SK-N-SH treated with all-trans-retinoic acid at 6 μM for 48 hours (cell line): ENCODE measurements at regions not wholly inside any gene's neighbourhood (a gene's known extent, or its start where the extent isn't known, plus 50 kb on each side); places are given as distances from the start of the nearest gene placed in this dataset.

ENCODE experiments used
- ATAC-seq: fragments of 200-7000 bp; cut with Tn5 transposase; 3 replicates; pipeline ENCODE4 v1.9.1; 2020; ENCODE audit warnings: mild to moderate bottlenecking, moderate library complexity
- ARNTL ChIP-seq: fragments of 450-650 bp; formaldehyde crosslinking; IDR thresholded peaks from 2 replicates; pipeline ENCODE4 v1.5.0; 2020; ENCODE audit warnings: low read depth, mild to moderate bottlenecking, moderate library complexity, borderline replicate concordance
- BACH2 ChIP-seq: fragments of 250-450 bp; sonication (Bioruptor Pico); IDR thresholded peaks from 2 replicates; pipeline ENCODE4 v1.9.0; 2021; ENCODE audit warnings: mild to moderate bottlenecking, borderline replicate concordance
- CSDC2 ChIP-seq: fragments of 250-450 bp; sonication (Bioruptor Pico); IDR thresholded peaks from 2 replicates; pipeline ENCODE4 v1.5.0; 2020; ENCODE audit warnings: mild to moderate bottlenecking, moderate library complexity
- ESRRG ChIP-seq: fragments of 250-450 bp; sonication (Bioruptor Pico); IDR thresholded peaks from 2 replicates; pipeline ENCODE4 v1.6.1; 2021; ENCODE audit warnings: mild to moderate bottlenecking
- GLIS3 ChIP-seq: fragments of 250-450 bp; sonication (Bioruptor Pico); IDR thresholded peaks from 2 replicates; pipeline ENCODE4 v1.5.0; 2020; ENCODE audit warnings: mild to moderate bottlenecking, moderate library complexity
- ISL1 ChIP-seq: fragments of 250-450 bp; sonication (Bioruptor Pico); IDR thresholded peaks from 2 replicates; pipeline ENCODE4 v2.1.2; 2022; ENCODE audit warnings: mild to moderate bottlenecking, moderate library complexity
- OSR1 ChIP-seq: fragments of 250-450 bp; sonication (Bioruptor Pico); IDR thresholded peaks from 2 replicates; pipeline ENCODE4 v1.8.0; 2022; ENCODE audit warnings: moderate library complexity, mild to moderate bottlenecking, inconsistent platforms
- PPARA ChIP-seq: fragments of 250-450 bp; sonication (Bioruptor Pico); IDR thresholded peaks from 2 replicates; pipeline ENCODE4 v1.5.0; 2020; ENCODE audit warnings: mild to moderate bottlenecking, borderline replicate concordance
- RARB ChIP-seq: fragments of 250-450 bp; sonication (Bioruptor Pico); IDR thresholded peaks from 2 replicates; pipeline ENCODE4 v1.8.0; 2021; ENCODE audit warnings: mild to moderate bottlenecking, moderate library complexity
- SNAI2 ChIP-seq: fragments of 250-450 bp; sonication (Bioruptor Pico); IDR thresholded peaks from 2 replicates; pipeline ENCODE4 v1.5.0; 2020; ENCODE audit warnings: mild to moderate bottlenecking, moderate library complexity
- TCF4 ChIP-seq: fragments of 250-450 bp; sonication (Bioruptor Pico); IDR thresholded peaks from 2 replicates; pipeline ENCODE4 v1.8.0; 2021; ENCODE audit warnings: mild to moderate bottlenecking, moderate library complexity, borderline replicate concordance
- TOX ChIP-seq: fragments of 250-450 bp; sonication (Bioruptor Pico); IDR thresholded peaks from 2 replicates; pipeline ENCODE4 v1.8.0; 2021; ENCODE audit warnings: mild to moderate bottlenecking, moderate library complexity, borderline replicate concordance
- ZC3H10 ChIP-seq: fragments of 250-450 bp; sonication (Bioruptor Pico); IDR thresholded peaks from 2 replicates; pipeline ENCODE4 v1.5.1; 2021; ENCODE audit warnings: mild to moderate bottlenecking, moderate library complexity
- ZFP3 ChIP-seq: fragments of 250-450 bp; sonication (Bioruptor Pico); IDR thresholded peaks from 2 replicates; pipeline ENCODE4 v1.5.0; 2020; ENCODE audit warnings: mild to moderate bottlenecking, moderate library complexity
- ZFP30 ChIP-seq: fragments of 450-650 bp; formaldehyde crosslinking; IDR thresholded peaks from 2 replicates; pipeline ENCODE4 v1.5.0; 2022; ENCODE audit warnings: mild to moderate bottlenecking, moderate library complexity
- ZNF565 ChIP-seq: fragments of 450-650 bp; formaldehyde crosslinking; conservative IDR thresholded peaks from 2 replicates; pipeline ENCODE4 v1.5.0; 2020; ENCODE audit warnings: low read depth, mild to moderate bottlenecking, moderate library complexity
- ZNF8 ChIP-seq: fragments of 450-650 bp; formaldehyde crosslinking; IDR thresholded peaks from 2 replicates; pipeline ENCODE4 v1.5.0; 2020; ENCODE audit warnings: mild to moderate bottlenecking, moderate library complexity
- TF ChIP-seq, protein P1 (sequence below): fragments of 250-450 bp; sonication (Bioruptor Pico); IDR thresholded peaks from 2 replicates; pipeline ENCODE4 v1.8.0; 2021; ENCODE audit warnings: low read depth, mild to moderate bottlenecking, moderate library complexity, borderline replicate concordance
- TF ChIP-seq, protein P2 (sequence below): fragments of 250-450 bp; sonication (Bioruptor Pico); IDR thresholded peaks from 2 replicates; pipeline ENCODE4 v1.5.1; 2020; ENCODE audit warnings: low read depth, mild to moderate bottlenecking, moderate library complexity
- TF ChIP-seq, protein P3 (sequence below): fragments of 250-450 bp; sonication (Bioruptor Pico); IDR thresholded peaks from 2 replicates; pipeline ENCODE4 v1.5.0; 2020; ENCODE audit warnings: mild to moderate bottlenecking, moderate library complexity
- TF ChIP-seq, protein P4 (sequence below): fragments of 250-450 bp; sonication (Bioruptor Pico); IDR thresholded peaks from 2 replicates; pipeline ENCODE4 v1.8.0; 2020; ENCODE audit warnings: mild to moderate bottlenecking, moderate library complexity, borderline replicate concordance
- TF ChIP-seq, protein P5 (sequence below): fragments of 250-450 bp; sonication (Bioruptor Pico); IDR thresholded peaks from 2 replicates; pipeline ENCODE4 v1.5.1; 2021; ENCODE audit warnings: mild to moderate bottlenecking, moderate library complexity

DNA sequence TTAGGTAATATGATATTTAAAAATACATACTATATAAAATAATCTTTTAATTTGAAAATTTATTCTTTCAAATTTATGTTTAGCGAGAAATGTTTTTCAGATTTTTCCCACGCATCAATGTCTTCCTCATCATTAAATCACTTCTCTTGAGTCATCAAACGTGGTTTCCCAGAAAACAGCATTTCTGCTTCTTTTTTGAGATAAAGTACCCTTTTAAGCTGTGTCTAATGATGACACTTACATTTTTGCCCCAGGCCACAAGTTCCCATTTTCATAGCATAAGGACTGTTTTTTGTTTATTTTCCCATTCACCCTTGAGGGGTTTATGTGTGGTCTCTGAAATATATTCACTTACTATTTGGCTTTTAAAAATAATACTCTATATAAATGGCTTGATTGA lies 139.0 kb upstream of the HS3ST3A1 start (continued):
- TF ChIP-seq, protein P1, sequence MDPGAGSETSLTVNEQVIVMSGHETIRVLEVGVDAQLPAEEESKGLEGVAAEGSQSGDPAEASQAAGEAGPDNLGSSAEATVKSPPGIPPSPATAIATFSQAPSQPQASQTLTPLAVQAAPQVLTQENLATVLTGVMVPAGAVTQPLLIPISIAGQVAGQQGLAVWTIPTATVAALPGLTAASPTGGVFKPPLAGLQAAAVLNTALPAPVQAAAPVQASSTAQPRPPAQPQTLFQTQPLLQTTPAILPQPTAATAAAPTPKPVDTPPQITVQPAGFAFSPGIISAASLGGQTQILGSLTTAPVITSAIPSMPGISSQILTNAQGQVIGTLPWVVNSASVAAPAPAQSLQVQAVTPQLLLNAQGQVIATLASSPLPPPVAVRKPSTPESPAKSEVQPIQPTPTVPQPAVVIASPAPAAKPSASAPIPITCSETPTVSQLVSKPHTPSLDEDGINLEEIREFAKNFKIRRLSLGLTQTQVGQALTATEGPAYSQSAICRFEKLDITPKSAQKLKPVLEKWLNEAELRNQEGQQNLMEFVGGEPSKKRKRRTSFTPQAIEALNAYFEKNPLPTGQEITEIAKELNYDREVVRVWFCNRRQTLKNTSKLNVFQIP (CRISPR knock-in tag) = no peak

DNA sequence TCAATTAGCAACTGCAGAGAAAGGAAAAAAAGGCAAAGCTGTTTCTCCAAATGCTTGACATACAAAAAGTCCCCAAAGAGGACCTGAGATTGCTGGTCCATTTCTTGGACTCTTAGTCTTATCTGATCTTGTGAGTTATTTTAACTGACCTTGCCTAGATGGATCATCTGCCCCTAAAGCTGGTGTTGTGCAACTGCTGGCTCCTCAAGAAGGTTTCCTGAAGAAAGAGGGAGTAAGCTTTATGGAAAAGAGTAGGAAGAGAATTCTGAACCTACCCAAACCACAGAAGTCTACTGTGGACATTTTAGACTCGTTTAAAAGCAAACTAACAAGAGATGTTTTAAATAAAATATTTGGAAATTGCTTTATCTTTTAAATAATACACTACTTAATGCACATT lies 140.0 kb upstream of the HS3ST3A1 start:
- ATAC-seq = no peak
- no peak for TF ChIP-seq TCF4 (CRISPR knock-in tag)
- TF ChIP-seq, protein P1 (CRISPR knock-in tag) = no peak
- TF ChIP-seq, protein P2, sequence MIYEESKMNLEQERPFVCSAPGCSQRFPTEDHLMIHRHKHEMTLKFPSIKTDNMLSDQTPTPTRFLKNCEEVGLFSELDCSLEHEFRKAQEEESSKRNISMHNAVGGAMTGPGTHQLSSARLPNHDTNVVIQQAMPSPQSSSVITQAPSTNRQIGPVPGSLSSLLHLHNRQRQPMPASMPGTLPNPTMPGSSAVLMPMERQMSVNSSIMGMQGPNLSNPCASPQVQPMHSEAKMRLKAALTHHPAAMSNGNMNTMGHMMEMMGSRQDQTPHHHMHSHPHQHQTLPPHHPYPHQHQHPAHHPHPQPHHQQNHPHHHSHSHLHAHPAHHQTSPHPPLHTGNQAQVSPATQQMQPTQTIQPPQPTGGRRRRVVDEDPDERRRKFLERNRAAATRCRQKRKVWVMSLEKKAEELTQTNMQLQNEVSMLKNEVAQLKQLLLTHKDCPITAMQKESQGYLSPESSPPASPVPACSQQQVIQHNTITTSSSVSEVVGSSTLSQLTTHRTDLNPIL (CRISPR knock-in tag) = no peak
- TF ChIP-seq OSR1 (CRISPR knock-in tag) = no peak
- no peak for TF ChIP-seq ISL1 (CRISPR knock-in tag)
- TF ChIP-seq GLIS3 (CRISPR knock-in tag) = no peak
- TF ChIP-seq RARB (CRISPR knock-in tag) = no peak
- TF ChIP-seq ZNF565 (CRISPR knock-in tag) = no peak
- no peak for TF ChIP-seq TOX (CRISPR knock-in tag)
- no peak for TF ChIP-seq ZFP30 (CRISPR knock-in tag)
- no peak for TF ChIP-seq SNAI2
- TF ChIP-seq ARNTL = no peak
- TF ChIP-seq CSDC2 (CRISPR knock-in tag) = no peak
- TF ChIP-seq, protein P3, sequence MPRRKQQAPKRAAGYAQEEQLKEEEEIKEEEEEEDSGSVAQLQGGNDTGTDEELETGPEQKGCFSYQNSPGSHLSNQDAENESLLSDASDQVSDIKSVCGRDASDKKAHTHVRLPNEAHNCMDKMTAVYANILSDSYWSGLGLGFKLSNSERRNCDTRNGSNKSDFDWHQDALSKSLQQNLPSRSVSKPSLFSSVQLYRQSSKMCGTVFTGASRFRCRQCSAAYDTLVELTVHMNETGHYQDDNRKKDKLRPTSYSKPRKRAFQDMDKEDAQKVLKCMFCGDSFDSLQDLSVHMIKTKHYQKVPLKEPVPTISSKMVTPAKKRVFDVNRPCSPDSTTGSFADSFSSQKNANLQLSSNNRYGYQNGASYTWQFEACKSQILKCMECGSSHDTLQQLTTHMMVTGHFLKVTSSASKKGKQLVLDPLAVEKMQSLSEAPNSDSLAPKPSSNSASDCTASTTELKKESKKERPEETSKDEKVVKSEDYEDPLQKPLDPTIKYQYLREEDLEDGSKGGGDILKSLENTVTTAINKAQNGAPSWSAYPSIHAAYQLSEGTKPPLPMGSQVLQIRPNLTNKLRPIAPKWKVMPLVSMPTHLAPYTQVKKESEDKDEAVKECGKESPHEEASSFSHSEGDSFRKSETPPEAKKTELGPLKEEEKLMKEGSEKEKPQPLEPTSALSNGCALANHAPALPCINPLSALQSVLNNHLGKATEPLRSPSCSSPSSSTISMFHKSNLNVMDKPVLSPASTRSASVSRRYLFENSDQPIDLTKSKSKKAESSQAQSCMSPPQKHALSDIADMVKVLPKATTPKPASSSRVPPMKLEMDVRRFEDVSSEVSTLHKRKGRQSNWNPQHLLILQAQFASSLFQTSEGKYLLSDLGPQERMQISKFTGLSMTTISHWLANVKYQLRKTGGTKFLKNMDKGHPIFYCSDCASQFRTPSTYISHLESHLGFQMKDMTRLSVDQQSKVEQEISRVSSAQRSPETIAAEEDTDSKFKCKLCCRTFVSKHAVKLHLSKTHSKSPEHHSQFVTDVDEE (CRISPR knock-in tag) = no peak
- no peak for TF ChIP-seq ESRRG (CRISPR knock-in tag)
- no peak for TF ChIP-seq BACH2
- TF ChIP-seq PPARA = no peak
- TF ChIP-seq, protein P4, sequence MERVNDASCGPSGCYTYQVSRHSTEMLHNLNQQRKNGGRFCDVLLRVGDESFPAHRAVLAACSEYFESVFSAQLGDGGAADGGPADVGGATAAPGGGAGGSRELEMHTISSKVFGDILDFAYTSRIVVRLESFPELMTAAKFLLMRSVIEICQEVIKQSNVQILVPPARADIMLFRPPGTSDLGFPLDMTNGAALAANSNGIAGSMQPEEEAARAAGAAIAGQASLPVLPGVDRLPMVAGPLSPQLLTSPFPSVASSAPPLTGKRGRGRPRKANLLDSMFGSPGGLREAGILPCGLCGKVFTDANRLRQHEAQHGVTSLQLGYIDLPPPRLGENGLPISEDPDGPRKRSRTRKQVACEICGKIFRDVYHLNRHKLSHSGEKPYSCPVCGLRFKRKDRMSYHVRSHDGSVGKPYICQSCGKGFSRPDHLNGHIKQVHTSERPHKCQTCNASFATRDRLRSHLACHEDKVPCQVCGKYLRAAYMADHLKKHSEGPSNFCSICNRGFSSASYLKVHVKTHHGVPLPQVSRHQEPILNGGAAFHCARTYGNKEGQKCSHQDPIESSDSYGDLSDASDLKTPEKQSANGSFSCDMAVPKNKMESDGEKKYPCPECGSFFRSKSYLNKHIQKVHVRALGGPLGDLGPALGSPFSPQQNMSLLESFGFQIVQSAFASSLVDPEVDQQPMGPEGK (CRISPR knock-in tag) = no peak

DNA sequence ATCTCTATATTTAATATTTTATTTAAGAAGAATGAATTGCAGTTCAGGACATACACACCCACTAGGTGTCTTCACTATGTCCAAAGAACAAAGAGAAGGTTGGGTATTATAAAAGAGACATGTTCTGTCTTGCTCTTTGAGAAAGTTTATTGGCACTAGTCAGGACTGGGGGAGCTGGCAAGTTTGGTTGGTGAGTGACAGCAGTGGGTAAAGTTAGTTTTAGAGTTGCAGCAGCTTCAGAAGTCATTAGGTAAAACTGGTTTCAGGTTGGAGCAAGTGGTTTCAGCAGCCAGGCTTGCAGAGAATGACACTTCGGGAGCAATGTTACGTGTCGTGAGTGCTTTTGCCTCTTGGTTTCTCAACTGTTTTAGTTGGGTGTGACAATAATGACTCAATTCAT lies 142.2 kb upstream of the HS3ST3A1 start:
- no peak for ATAC-seq
- no peak for TF ChIP-seq ISL1 (CRISPR knock-in tag)
- no peak for TF ChIP-seq PPARA
- no peak for TF ChIP-seq BACH2
- TF ChIP-seq ZC3H10 (CRISPR knock-in tag) = no peak
- no peak for TF ChIP-seq TOX (CRISPR knock-in tag)
- TF ChIP-seq, protein P5, sequence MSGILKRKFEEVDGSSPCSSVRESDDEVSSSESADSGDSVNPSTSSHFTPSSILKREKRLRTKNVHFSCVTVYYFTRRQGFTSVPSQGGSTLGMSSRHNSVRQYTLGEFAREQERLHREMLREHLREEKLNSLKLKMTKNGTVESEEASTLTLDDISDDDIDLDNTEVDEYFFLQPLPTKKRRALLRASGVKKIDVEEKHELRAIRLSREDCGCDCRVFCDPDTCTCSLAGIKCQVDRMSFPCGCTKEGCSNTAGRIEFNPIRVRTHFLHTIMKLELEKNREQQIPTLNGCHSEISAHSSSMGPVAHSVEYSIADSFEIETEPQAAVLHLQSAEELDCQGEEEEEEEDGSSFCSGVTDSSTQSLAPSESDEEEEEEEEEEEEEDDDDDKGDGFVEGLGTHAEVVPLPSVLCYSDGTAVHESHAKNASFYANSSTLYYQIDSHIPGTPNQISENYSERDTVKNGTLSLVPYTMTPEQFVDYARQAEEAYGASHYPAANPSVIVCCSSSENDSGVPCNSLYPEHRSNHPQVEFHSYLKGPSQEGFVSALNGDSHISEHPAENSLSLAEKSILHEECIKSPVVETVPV (CRISPR knock-in tag) = no peak
- no peak for TF ChIP-seq ARNTL
- TF ChIP-seq ZFP3 (CRISPR knock-in tag) = no peak
- TF ChIP-seq, protein P3 (CRISPR knock-in tag) = no peak
- no peak for TF ChIP-seq ZNF8 (CRISPR knock-in tag)
- TF ChIP-seq ESRRG (CRISPR knock-in tag) = no peak
- TF ChIP-seq, protein P1 (CRISPR knock-in tag) = no peak
- no peak for TF ChIP-seq ZNF565 (CRISPR knock-in tag)
